Body of pancreas (tissue), 4 donors: ENCODE measurements at regions not wholly inside any gene's neighbourhood (a gene's known extent, or its start where the extent isn't known, plus 50 kb on each side); places are given as distances from the start of the nearest gene placed in this dataset.

Experiments
- POLR2A ChIP-seq, 3 donors: fragments of 450-650 bp; IDR thresholded peaks; one replicate each; pipeline ENCODE4 v1.6.1; 2016; ENCODE audit warnings: antibody characterized with exemption in 3 of 3, mild to moderate bottlenecking in 2 of 3
- TF ChIP-seq, protein P1 (sequence below), 7 experiments: fragments of 450-650 bp in 4 of 7; fragments of 200-600 bp in 3 of 7; sonication (generic) in 3 of 7; IDR thresholded peaks; one replicate each; pipeline ENCODE4 v1.5.1; 2016 to 2019; ENCODE audit warnings: antibody characterized with exemption in 7 of 7

DNA sequence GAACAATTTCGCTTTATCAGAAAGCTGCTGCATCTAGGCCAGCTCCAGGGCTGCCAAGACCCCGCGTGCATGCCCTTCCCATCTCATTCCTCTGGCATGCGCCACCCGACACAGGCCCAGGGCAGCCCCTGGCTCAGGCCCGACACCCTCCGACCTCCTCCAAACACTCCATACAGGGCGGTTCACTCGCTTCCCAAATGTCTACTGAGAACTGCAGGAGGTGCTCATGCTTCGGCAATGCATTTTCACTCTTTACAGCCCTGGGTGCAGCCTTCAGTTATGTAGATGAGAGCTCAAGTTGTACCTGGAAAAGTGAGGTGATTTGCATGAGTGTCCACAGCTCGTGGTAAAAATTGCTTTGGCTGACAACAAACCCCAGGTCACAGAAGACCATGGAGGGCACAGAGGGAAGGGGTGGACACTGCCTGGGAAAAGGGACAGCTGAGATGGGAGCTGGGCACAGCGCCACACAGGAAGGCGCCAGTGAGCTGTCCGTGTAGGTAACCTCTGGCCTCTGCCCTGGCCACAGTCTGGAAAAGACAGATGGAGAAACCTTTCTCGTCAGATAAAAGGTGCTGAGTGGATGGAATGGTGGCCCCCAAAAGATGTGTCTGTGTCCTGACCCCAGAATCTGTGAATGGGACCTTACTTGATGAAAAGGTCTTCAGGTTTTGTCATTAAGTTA, 1351.9 kb downstream of the BRD1 start:
- TF ChIP-seq, protein P1, sequence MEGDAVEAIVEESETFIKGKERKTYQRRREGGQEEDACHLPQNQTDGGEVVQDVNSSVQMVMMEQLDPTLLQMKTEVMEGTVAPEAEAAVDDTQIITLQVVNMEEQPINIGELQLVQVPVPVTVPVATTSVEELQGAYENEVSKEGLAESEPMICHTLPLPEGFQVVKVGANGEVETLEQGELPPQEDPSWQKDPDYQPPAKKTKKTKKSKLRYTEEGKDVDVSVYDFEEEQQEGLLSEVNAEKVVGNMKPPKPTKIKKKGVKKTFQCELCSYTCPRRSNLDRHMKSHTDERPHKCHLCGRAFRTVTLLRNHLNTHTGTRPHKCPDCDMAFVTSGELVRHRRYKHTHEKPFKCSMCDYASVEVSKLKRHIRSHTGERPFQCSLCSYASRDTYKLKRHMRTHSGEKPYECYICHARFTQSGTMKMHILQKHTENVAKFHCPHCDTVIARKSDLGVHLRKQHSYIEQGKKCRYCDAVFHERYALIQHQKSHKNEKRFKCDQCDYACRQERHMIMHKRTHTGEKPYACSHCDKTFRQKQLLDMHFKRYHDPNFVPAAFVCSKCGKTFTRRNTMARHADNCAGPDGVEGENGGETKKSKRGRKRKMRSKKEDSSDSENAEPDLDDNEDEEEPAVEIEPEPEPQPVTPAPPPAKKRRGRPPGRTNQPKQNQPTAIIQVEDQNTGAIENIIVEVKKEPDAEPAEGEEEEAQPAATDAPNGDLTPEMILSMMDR (IDR thresholded peaks at IDR 0.05), result no peak
- TF ChIP-seq POLR2A (IDR thresholded peaks at IDR 0.05), result no peak
